D341Med (cell line): ENCODE measurements at regions not wholly inside any gene's neighbourhood (a gene's known extent, or its start where the extent isn't known, plus 50 kb on each side); places are given as distances from the start of the nearest gene placed in this dataset.
"Not testable (repeated sequence)": the region's sequence is repeated elsewhere in the genome, so short reads cannot be mapped to it uniquely, and the experiment has no call there.

Source experiments
- DNase-seq: peaks from one replicate; pipeline ENCODE4 v3.0.0; 2012; ENCODE audit warnings: low spot score

DNA sequence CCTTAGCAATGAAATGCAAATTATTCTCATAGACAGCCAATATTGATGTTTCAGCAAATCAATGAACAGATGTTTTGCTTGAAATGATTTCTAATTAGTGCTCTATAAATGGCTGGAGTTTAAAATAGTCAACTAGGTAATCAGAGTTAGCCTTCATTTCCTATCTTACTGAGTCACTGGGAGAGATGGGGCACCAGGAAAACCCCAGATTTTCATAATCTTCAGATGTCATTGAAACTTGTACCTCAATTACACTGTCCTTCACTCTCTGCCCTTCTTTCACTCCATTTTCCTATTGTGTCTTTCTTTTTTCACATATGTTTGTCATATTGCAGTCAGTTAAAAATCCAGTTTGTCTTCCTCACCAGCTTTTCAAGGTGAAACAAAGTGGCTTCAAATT is 92.7 kb downstream of the C12orf75 start:
- DNase-seq, result no peak

- no peak for DNase-seq
Measured at GRCh38 chr12:105423921-105424320, 93.4 kb downstream of the C12orf75 start.

- DNase-seq, result no peak
Measured at GRCh38 chr12:105425254-105426174, 95.0 kb downstream of the C12orf75 start.

- DNase-seq, result no peak
Measured at GRCh38 chr12:105426766-105427165, 96.3 kb downstream of the C12orf75 start.

GRCh38 chr12:105427883-105428282 is 97.4 kb downstream of the C12orf75 start:
- no peak for DNase-seq

DNA sequence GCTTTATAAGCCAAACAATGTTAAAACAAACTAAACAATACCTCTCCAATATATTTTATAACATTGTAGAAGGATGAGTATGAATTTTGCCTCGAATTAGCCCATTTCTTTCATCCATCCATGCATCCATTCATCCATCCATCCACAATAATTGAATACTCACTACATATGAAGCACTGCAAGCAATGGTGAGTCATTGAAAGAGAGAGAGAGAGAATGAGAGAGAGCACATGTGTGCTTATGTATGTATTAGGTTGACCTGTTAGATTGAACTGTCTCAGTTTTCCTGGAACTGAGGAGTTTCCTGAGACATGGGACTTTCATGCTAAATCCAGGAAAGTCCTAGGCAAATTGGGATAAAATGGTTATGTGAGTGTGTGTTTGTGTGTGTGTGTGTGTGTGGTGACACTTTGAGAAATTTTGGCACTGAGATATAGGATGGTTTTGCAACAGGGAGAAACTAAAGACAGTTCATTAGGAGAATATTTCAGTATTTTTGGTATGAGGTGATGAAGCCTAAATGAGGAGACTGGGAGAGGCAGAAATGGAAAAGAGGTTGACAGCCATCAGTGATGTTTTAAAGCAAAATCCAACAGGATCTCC is 98.4 kb downstream of the C12orf75 start:
- DNase-seq, result no peak

DNA sequence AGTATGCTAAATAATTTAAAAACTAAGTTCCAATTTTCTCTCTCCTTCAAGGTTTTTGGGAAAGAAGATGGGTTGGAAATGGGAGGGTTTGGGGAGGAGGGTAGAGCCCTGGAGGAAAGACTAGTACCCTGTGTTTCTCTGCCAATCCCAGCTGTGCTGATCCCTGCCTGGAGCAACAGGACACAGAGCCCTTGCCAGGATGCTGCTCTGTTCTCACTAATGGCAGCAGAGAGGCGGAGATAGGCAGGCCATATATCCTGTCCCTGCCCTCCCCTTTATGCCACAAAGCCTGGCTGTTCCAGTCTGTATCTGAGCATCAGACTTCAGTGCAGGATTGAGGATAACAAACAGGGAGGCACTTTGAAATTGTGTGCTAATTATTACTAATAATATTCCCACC is 99.0 kb downstream of the C12orf75 start:
- no peak for DNase-seq

GRCh38 chr12:105431537-105432100 is 101.1 kb downstream of the C12orf75 start:
- DNase-seq, result no peak

GRCh38 chr12:105433804-105434203 is 103.3 kb downstream of the C12orf75 start:
- DNase-seq, result no peak

GRCh38 chr12:105436636-105437035 is 106.1 kb downstream of the C12orf75 start:
- DNase-seq, result no peak

GRCh38 chr12:105440037-105440664 is 109.7 kb downstream of the C12orf75 start:
- no peak for DNase-seq

DNA sequence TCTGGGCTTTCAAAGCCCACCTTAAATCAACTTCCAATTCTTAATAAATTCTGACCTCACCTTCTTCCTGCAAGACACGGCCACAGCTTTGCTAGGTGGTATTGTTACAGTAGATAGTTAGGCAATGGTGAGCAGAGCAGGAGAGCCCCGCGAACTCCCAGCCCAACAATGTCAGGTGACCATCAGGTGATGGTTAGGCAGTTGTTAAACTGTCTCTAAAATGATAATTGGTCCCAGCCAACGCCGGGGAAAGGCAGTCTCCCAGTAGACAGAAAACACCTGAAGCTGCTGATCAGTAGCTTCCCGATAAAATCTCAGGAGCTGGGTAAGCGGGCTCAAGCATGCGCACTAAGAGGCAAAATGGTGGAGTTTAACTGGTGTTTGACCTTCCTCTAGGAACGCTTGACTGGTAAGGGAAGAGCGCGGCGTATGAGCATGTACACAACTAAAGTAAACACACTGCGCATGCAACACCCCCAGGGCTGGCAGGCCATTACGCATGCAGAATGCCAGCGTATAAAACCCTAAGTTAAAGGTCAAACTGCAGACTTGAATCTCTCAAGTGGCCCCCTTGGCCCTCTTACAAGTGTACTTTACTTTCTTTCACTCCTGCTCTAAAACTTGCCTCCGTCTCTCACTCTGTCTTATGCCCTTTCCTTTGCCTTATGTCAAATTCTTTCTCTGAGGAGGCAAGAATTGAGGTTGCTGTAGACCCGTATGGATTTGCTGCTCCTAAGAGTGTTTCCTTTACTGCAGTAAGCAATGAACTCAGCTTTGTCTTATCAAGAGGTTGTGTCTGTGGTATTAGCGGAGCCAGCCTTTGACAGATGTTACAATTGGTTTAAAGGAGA is 113.5 kb downstream of the C12orf75 start:
- no peak for DNase-seq

- no peak for DNase-seq
Measured at GRCh38 chr12:105444653-105445102, 114.2 kb downstream of the C12orf75 start.

GRCh38 chr12:105445249-105445648 is 114.8 kb downstream of the C12orf75 start:
- DNase-seq, result no peak

DNA sequence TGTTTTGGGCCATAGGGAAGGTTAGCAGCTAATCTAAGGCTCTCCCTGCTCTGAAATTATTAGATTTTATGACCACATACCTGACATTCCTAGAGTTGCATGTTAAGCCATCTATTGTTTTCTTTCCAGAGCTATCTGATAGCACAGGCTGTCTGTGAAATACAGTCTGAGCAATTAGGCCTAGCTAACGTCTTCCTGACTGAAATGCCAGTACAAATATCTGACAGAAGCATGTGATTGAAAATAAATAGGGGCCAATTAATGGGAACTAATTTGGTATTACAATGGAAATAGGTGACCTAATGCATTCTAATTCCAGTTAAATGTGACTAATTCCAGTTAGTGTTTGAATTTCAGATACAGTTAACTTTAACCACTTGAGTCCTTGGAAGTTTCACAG is 115.2 kb downstream of the C12orf75 start:
- no peak for DNase-seq

DNA sequence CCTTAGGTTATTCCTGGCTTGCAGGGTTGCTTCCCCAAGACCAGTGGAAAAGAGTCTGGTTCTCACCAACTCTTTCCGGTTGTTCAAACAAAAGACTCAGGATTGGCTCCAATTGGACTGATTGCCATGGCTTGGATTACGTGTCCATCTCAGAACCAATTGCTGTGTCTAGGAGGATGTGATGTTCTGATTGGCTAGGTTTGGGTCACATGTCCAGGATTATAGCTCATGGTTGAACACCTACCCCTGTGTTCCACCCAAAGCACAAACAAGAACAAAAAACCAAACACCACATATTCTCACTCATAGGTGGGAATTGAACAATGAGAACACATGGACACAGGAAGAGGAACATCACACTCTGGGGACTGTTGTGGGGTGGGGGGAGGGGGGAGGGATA is 116.0 kb downstream of the C12orf75 start:
- not testable (repeated sequence) for DNase-seq

DNA sequence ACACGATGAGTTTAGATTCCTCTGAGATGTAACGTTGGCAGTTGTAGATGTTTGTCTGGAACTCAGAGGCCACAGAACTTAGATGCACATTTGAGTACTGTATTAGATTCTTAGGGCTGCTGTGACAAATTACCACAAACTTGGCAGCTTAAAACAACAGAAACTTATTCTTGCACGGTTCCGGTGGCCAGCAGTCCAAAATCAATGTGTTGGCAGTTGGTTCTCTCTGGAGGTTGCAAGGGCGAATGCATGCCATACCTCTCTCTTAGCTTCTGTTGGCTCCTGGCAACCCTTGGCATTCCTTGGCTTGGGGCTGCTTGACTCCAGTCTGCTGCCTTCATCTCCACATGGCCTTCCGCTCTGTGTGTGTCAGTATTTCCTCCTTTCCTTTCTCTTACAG is 118.9 kb downstream of the C12orf75 start:
- no peak for DNase-seq

DNA sequence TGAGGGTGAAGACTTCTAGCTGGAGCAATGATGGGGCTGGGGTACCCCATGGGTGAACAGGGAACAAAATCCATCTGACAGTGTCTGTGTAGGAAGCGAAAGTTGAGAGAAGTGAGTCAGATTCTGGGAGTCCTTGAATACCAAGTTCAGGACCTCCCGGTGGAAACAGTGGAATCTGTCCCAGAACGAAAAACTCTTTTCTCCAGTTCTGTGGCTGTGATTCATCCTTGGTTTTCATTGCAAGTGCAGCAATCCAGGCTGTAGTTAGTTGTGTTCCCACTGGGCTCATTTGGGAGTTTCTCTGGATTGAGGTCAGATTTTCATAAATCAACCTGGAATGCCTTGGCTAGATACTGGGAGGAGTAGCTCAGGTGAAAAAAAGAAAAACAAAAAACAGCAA is 120.7 kb downstream of the C12orf75 start:
- no peak for DNase-seq

- no peak for DNase-seq
Measured at GRCh38 chr12:105451798-105452197, 121.3 kb downstream of the C12orf75 start.

- no peak for DNase-seq
Measured at GRCh38 chr12:105453316-105453715, 122.8 kb downstream of the C12orf75 start.

DNA sequence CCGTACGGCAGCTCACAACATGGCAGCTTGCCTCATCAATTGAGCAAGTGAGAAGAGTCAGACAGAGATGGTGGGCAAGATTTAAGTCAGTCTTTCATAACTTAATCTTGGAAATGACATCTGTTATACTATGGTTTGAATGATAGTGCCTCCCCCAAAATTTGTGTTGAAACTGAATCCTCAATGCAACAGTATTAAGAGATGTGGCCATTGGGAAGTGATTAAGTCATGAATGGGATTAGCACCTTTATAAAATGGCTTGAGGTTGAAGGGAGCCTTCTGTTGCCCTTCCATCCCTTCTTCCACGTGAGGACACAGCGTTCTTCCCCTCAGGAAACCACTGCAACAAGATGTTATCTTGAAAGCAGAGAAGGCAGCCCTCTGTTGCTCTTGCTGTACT is 124.2 kb downstream of the C12orf75 start:
- no peak for DNase-seq

GRCh38 chr12:105455261-105455660 is 124.8 kb downstream of the C12orf75 start:
- no peak for DNase-seq
